ENCODE measurements at regions not wholly inside any gene's neighbourhood (a gene's known extent, or its start where the extent isn't known, plus 50 kb on each side); places are given as distances from the start of the nearest gene placed in this dataset.
A peak's percentile ranks its signal among the peaks of the same experiment; 100 is the strongest.

- no peak overlapping the region for H3K4me3 ChIP-seq (ENCODE audit: severe bottlenecking)
- H3K27ac ChIP-seq (ENCODE audit: poor library complexity, severe bottlenecking): no peak overlapping the region
- H3K4me1 ChIP-seq (ENCODE audit: insufficient read depth, poor library complexity, severe bottlenecking): peaks cover 14% of the 10 kb centered on the region
- H3K27me3 ChIP-seq (ENCODE audit: insufficient read depth, poor library complexity, severe bottlenecking): no peaks in the 10 kb centered on the region
- ATAC-seq (ENCODE audit: low read depth) (no peak), DNase-seq (ENCODE audit: low spot score) (no peak)
- H3K36me3 ChIP-seq (ENCODE audit: low read depth): no peaks in the 10 kb centered on the region
- TF ChIP-seq, protein P1, sequence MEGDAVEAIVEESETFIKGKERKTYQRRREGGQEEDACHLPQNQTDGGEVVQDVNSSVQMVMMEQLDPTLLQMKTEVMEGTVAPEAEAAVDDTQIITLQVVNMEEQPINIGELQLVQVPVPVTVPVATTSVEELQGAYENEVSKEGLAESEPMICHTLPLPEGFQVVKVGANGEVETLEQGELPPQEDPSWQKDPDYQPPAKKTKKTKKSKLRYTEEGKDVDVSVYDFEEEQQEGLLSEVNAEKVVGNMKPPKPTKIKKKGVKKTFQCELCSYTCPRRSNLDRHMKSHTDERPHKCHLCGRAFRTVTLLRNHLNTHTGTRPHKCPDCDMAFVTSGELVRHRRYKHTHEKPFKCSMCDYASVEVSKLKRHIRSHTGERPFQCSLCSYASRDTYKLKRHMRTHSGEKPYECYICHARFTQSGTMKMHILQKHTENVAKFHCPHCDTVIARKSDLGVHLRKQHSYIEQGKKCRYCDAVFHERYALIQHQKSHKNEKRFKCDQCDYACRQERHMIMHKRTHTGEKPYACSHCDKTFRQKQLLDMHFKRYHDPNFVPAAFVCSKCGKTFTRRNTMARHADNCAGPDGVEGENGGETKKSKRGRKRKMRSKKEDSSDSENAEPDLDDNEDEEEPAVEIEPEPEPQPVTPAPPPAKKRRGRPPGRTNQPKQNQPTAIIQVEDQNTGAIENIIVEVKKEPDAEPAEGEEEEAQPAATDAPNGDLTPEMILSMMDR (IDR thresholded peaks at IDR 0.05; ENCODE audit: poor library complexity, severe bottlenecking): no peak
- no peaks in the 10 kb centered on the region for H3K9me3 ChIP-seq (ENCODE audit: severe bottlenecking)
These were observed 235.0 kb upstream of the IGFBP3 start for GRCh38 chr7:46156086-46156485.

- Histone ChIP-seq H3K4me3 (ENCODE audit: severe bottlenecking) (no peak overlapping the region), H3K4me1 (ENCODE audit: insufficient read depth, poor library complexity, severe bottlenecking) (peaks cover 7% of the 10 kb centered on the region), H3K9me3 (ENCODE audit: severe bottlenecking) (no peaks in the 10 kb centered on the region), H3K36me3 (ENCODE audit: low read depth) (no peaks in the 10 kb centered on the region), H3K27ac (ENCODE audit: poor library complexity, severe bottlenecking) (no peak overlapping the region), H3K27me3 (ENCODE audit: insufficient read depth, poor library complexity, severe bottlenecking) (no peaks in the 10 kb centered on the region)
- DNase-seq (ENCODE audit: low spot score): no peak
- TF ChIP-seq, protein P1 (IDR thresholded peaks at IDR 0.05; ENCODE audit: poor library complexity, severe bottlenecking): no peak
- ATAC-seq (ENCODE audit: low read depth): no peak
These were observed 234.3 kb upstream of the IGFBP3 start for GRCh38 chr7:46155367-46155766.

- DNase-seq (ENCODE audit: low spot score) (peak; percentile 59), ATAC-seq (ENCODE audit: low read depth) (peak; percentile 90)
- Histone ChIP-seq H3K36me3 (ENCODE audit: low read depth) (no peaks in the 10 kb centered on the region), H3K9me3 (ENCODE audit: severe bottlenecking) (no peaks in the 10 kb centered on the region), H3K27me3 (ENCODE audit: insufficient read depth, poor library complexity, severe bottlenecking) (no peaks in the 10 kb centered on the region), H3K4me1 (ENCODE audit: insufficient read depth, poor library complexity, severe bottlenecking) (peaks cover 3% of the 10 kb centered on the region), H3K4me3 (ENCODE audit: severe bottlenecking) (no peak overlapping the region), H3K27ac (ENCODE audit: poor library complexity, severe bottlenecking) (peak overlapping the region; percentile 47)
- TF ChIP-seq, protein P1 (IDR thresholded peaks at IDR 0.05; ENCODE audit: poor library complexity, severe bottlenecking): peak; percentile 6
These were observed 233.1 kb upstream of the IGFBP3 start for GRCh38 chr7:46153951-46154787.

DNA sequence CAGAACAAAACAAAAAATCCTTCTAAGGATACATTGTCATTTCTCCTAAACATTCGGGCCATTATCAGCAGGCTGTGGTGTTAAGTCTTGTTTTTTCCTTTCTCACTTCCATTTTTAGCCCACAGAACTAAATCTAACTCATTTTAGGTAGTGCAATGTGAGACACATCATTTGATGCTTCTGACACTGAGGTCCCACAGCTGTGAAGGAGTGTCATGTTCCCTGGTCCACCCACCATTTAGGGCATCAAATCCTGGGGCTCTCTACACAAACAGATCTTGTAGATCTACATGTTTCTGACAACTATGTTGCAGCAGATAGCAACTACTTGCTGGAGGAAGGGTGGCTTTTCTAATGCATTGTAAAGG lies 232.5 kb upstream of the IGFBP3 start:
- ATAC-seq (ENCODE audit: low read depth): no peak
- Histone ChIP-seq H3K4me3 (ENCODE audit: severe bottlenecking) (no peak overlapping the region), H3K9me3 (ENCODE audit: severe bottlenecking) (no peaks in the 10 kb centered on the region), H3K27me3 (ENCODE audit: insufficient read depth, poor library complexity, severe bottlenecking) (no peaks in the 10 kb centered on the region), H3K27ac (ENCODE audit: poor library complexity, severe bottlenecking) (peak overlapping the region; percentile 47), H3K4me1 (ENCODE audit: insufficient read depth, poor library complexity, severe bottlenecking) (peaks cover 3% of the 10 kb centered on the region), H3K36me3 (ENCODE audit: low read depth) (no peaks in the 10 kb centered on the region)
- TF ChIP-seq, protein P1 (IDR thresholded peaks at IDR 0.05; ENCODE audit: poor library complexity, severe bottlenecking): no peak
- no peak for DNase-seq (ENCODE audit: low spot score)

GRCh38 chr7:46152696-46153095 lies 231.6 kb upstream of the IGFBP3 start:
- H3K27ac ChIP-seq (ENCODE audit: poor library complexity, severe bottlenecking): no peak overlapping the region
- H3K4me1 ChIP-seq (ENCODE audit: insufficient read depth, poor library complexity, severe bottlenecking): peaks cover 3% of the 10 kb centered on the region
- no peaks in the 10 kb centered on the region for H3K36me3 ChIP-seq (ENCODE audit: low read depth)
- DNase-seq (ENCODE audit: low spot score) (no peak), ATAC-seq (ENCODE audit: low read depth) (no peak)
- TF ChIP-seq, protein P1 (IDR thresholded peaks at IDR 0.05; ENCODE audit: poor library complexity, severe bottlenecking): no peak
- no peaks in the 10 kb centered on the region for H3K27me3 ChIP-seq (ENCODE audit: insufficient read depth, poor library complexity, severe bottlenecking)
- H3K4me3 ChIP-seq (ENCODE audit: severe bottlenecking): no peak overlapping the region
- H3K9me3 ChIP-seq (ENCODE audit: severe bottlenecking): no peaks in the 10 kb centered on the region
